Esophagus squamous epithelium (tissue), 5 donors: ENCODE measurements at regions not wholly inside any gene's neighbourhood (a gene's known extent, or its start where the extent isn't known, plus 50 kb on each side); places are given as distances from the start of the nearest gene placed in this dataset.

Experiments used
- DNase-seq: peaks from one replicate; lab custom pipeline; 2025; lab: John Stamatoyannopoulos, UW
- H3K27ac ChIP-seq, 4 donors: fragments of 200-600 bp; sonication (generic); one replicate each; pipeline ENCODE4 v1.5.1; 2016 to 2019; ENCODE audit warnings: mild to moderate bottlenecking in 1 of 4
- H3K27me3 ChIP-seq, 4 donors: fragments of 200-600 bp; sonication (generic); 1 replicate in 3 of 4; 2 replicates in 1 of 4; pipeline versions ENCODE4 v1.5.1 to v1.6.0; 2017 to 2021; ENCODE audit warnings: antibody characterized with exemption in 1 of 4
- H3K36me3 ChIP-seq, 3 donors: fragments of 200-600 bp; sonication (generic); one replicate each; pipeline ENCODE4 v1.5.1; 2016 to 2019
- H3K4me1 ChIP-seq, 3 donors: fragments of 200-600 bp; sonication (generic); one replicate each; pipeline ENCODE4 v1.5.1; 2017 to 2019
- H3K4me3 ChIP-seq, 4 donors: fragments of 200-600 bp; sonication (generic); 1 replicate in 3 of 4; 2 replicates in 1 of 4; pipeline ENCODE4 v1.5.1; 2016 to 2019; ENCODE audit warnings: mild to moderate bottlenecking in 2 of 4, moderate library complexity in 1 of 4
- H3K9me3 ChIP-seq, 3 donors: fragments of 200-600 bp; sonication (generic); one replicate each; pipeline ENCODE4 v1.5.1; 2016 to 2019
- POLR2A ChIP-seq, 4 donors: fragments of 450-650 bp; IDR thresholded peaks; one replicate each; pipeline ENCODE4 v1.6.1; 2017; ENCODE audit warnings: antibody characterized with exemption in 4 of 4, mild to moderate bottlenecking in 4 of 4, moderate library complexity in 3 of 4
- WGBS, 2 donors: methylation state at CpG; one replicate each; pipeline ENCODE4 v1.1.5; 2018; 5-methylcytosine and 5-hydroxymethylcytosine counted together
- intact Hi-C: fragments of 100-400 bp; cut with DNase I; formaldehyde crosslinking; loops from one replicate; pipeline ENCODE4 v1.15.0; 2022
- TF ChIP-seq, protein P1 (sequence below), 6 experiments: fragments of 450-650 bp in 4 of 6; fragments of 200-600 bp in 2 of 6; sonication (generic) in 2 of 6; IDR thresholded peaks; one replicate each; pipeline ENCODE4 v1.5.1; 2016 to 2019; ENCODE audit warnings: antibody characterized with exemption in 6 of 6, mild to moderate bottlenecking in 4 of 6, moderate library complexity in 4 of 6
- donor health status: DM: yes; HTN: yes; CAD: no.

- Histone ChIP-seq H3K4me1 (no peaks in the 10 kb centered on the region), H3K36me3 (no peaks in the 10 kb centered on the region), H3K4me3 (no peak overlapping the region), H3K27ac (no peak overlapping the region), H3K9me3 (peaks cover 0 to 6% (median 0%) of the 10 kb centered on the region in 3 donors), H3K27me3 (no peaks in the 10 kb centered on the region)
- intact Hi-C loops = no loop called here
- 0 to 60% methylated on average over 1 of the region's 1 CpG for WGBS, 2 donors
- TF ChIP-seq, protein P1, sequence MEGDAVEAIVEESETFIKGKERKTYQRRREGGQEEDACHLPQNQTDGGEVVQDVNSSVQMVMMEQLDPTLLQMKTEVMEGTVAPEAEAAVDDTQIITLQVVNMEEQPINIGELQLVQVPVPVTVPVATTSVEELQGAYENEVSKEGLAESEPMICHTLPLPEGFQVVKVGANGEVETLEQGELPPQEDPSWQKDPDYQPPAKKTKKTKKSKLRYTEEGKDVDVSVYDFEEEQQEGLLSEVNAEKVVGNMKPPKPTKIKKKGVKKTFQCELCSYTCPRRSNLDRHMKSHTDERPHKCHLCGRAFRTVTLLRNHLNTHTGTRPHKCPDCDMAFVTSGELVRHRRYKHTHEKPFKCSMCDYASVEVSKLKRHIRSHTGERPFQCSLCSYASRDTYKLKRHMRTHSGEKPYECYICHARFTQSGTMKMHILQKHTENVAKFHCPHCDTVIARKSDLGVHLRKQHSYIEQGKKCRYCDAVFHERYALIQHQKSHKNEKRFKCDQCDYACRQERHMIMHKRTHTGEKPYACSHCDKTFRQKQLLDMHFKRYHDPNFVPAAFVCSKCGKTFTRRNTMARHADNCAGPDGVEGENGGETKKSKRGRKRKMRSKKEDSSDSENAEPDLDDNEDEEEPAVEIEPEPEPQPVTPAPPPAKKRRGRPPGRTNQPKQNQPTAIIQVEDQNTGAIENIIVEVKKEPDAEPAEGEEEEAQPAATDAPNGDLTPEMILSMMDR (IDR thresholded peaks at IDR 0.05) = no peak
- no peak for TF ChIP-seq POLR2A (IDR thresholded peaks at IDR 0.05)
- DNase-seq = no peak
Measured at GRCh38 chr2:142542431-142542910, 335.0 kb upstream of the KYNU start.

GRCh38 chr2:142536966-142537365 lies 340.5 kb upstream of the KYNU start:
- Histone ChIP-seq H3K4me3 (no peak overlapping the region), H3K36me3 (no peaks in the 10 kb centered on the region), H3K4me1 (no peaks in the 10 kb centered on the region), H3K9me3 (no peaks in the 10 kb centered on the region), H3K27ac (no peak overlapping the region), H3K27me3 (no peaks in the 10 kb centered on the region)
- no peak for TF ChIP-seq POLR2A (IDR thresholded peaks at IDR 0.05)
- TF ChIP-seq, protein P1 (IDR thresholded peaks at IDR 0.05) = no peak
- DNase-seq = no peak
- intact Hi-C loops = no loop called here
- 91 to 92% methylated on average over 6 of the region's 6 CpGs for WGBS, 2 donors

GRCh38 chr2:142536492-142536891 lies 341.0 kb upstream of the KYNU start:
- H3K36me3 ChIP-seq = no peaks in the 10 kb centered on the region
- TF ChIP-seq, protein P1 (IDR thresholded peaks at IDR 0.05) = no peak
- TF ChIP-seq POLR2A (IDR thresholded peaks at IDR 0.05) = no peak
- H3K4me3 ChIP-seq = no peak overlapping the region
- WGBS, 2 donors = 38 to 59% methylated on average over 6 of the region's 6 CpGs
- H3K4me1 ChIP-seq = no peaks in the 10 kb centered on the region
- no peaks in the 10 kb centered on the region for H3K9me3 ChIP-seq
- no peaks in the 10 kb centered on the region for H3K27me3 ChIP-seq
- H3K27ac ChIP-seq = no peak overlapping the region
- no peak for DNase-seq
- intact Hi-C loops = no loop called here

DNA sequence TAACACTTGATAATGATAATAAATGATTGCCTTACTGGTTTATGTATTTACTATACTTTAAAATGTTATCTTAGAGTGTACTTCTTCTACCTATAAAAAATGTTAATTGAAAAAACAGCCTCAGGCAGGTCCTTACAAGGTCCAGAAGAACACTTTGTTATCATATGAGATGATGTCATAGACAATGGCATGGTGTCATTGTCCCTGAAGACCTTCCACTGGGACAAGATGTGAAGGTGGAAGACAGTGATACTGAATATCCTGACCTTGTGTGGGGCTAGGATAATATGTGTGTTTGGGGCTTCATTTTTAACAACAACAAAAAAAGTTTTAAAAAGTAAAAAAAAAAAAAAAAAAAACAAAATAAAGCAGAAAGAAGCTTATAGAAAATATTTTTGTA lies 342.2 kb upstream of the KYNU start:
- no peak overlapping the region for H3K27ac ChIP-seq
- H3K36me3 ChIP-seq = no peaks in the 10 kb centered on the region
- no peaks in the 10 kb centered on the region for H3K9me3 ChIP-seq
- no peak overlapping the region for H3K4me3 ChIP-seq
- H3K27me3 ChIP-seq = no peaks in the 10 kb centered on the region
- DNase-seq = no peak
- no peaks in the 10 kb centered on the region for H3K4me1 ChIP-seq
- intact Hi-C loops = no loop called here
- TF ChIP-seq, protein P1 (IDR thresholded peaks at IDR 0.05) = no peak
- TF ChIP-seq POLR2A (IDR thresholded peaks at IDR 0.05) = no peak

- Histone ChIP-seq H3K27me3 (no peaks in the 10 kb centered on the region), H3K36me3 (no peaks in the 10 kb centered on the region), H3K4me1 (no peaks in the 10 kb centered on the region), H3K27ac (no peak overlapping the region), H3K4me3 (no peak overlapping the region), H3K9me3 (no peaks in the 10 kb centered on the region)
- DNase-seq = no peak
- intact Hi-C loops = no loop called here
- TF ChIP-seq, protein P1 (IDR thresholded peaks at IDR 0.05) = no peak
- TF ChIP-seq POLR2A (IDR thresholded peaks at IDR 0.05) = no peak
- WGBS, 2 donors = 67 to 69% methylated on average over 5 of the region's 5 CpGs
Measured at GRCh38 chr2:142533177-142533576, 344.3 kb upstream of the KYNU start.
